Kidney capillary endothelial cell (primary cell): ENCODE measurements at regions not wholly inside any gene's neighbourhood (a gene's known extent, or its start where the extent isn't known, plus 50 kb on each side); places are given as distances from the start of the nearest gene placed in this dataset.
"Not testable (repeated sequence)": the region's sequence is repeated elsewhere in the genome, so short reads cannot be mapped to it uniquely, and the experiment has no call there.

Experiments used
- DNase-seq: peaks from one replicate; pipeline ENCODE4 v3.0.0-alpha.2; 2018; ENCODE audit warnings: low spot score

GRCh38 chr3:153615863-153616262 is 453.8 kb downstream of the RAP2B start:
- DNase-seq, result no peak

GRCh38 chr3:153617463-153617862 is 455.4 kb downstream of the RAP2B start:
- DNase-seq, result no peak

- DNase-seq, result no peak
Measured at GRCh38 chr3:153618176-153618575, 456.1 kb downstream of the RAP2B start.

GRCh38 chr3:153619268-153619667 is 457.2 kb downstream of the RAP2B start:
- no peak for DNase-seq

GRCh38 chr3:153621953-153622352 is 459.9 kb downstream of the RAP2B start:
- no peak for DNase-seq

GRCh38 chr3:153623834-153624233 is 461.8 kb downstream of the RAP2B start:
- no peak for DNase-seq

GRCh38 chr3:153624310-153625030 is 462.4 kb downstream of the RAP2B start:
- no peak for DNase-seq

GRCh38 chr3:153625506-153625905 is 463.5 kb downstream of the RAP2B start:
- DNase-seq, result no peak

GRCh38 chr3:153626158-153626557 is 464.1 kb downstream of the RAP2B start:
- no peak for DNase-seq

- DNase-seq, result peak; percentile 96
Measured at GRCh38 chr3:153628591-153628990, 466.6 kb downstream of the RAP2B start.

- DNase-seq, result no peak
Measured at GRCh38 chr3:153629148-153629547, 467.1 kb downstream of the RAP2B start.

GRCh38 chr3:153631102-153631501 is 469.1 kb downstream of the RAP2B start:
- no peak for DNase-seq

GRCh38 chr3:153631664-153632063 is 469.6 kb downstream of the RAP2B start:
- DNase-seq, result no peak

GRCh38 chr3:153633407-153633806 is 471.4 kb downstream of the RAP2B start:
- no peak for DNase-seq

GRCh38 chr3:153634683-153635082 is 472.7 kb downstream of the RAP2B start:
- DNase-seq, result no peak

GRCh38 chr3:153639631-153640030 is 477.6 kb downstream of the RAP2B start:
- no peak for DNase-seq

- DNase-seq, result no peak
Measured at GRCh38 chr3:153640689-153641665, 479.0 kb downstream of the RAP2B start.

- not testable (repeated sequence) for DNase-seq
Measured at GRCh38 chr3:153642576-153642975, 478.6 kb upstream of the ARHGEF26 start.

- not testable (repeated sequence) for DNase-seq
Measured at GRCh38 chr3:153643471-153643870, 477.7 kb upstream of the ARHGEF26 start.

GRCh38 chr3:153649286-153649839 is 471.8 kb upstream of the ARHGEF26 start:
- no peak for DNase-seq

- no peak for DNase-seq
Measured at GRCh38 chr3:153652076-153652475, 469.1 kb upstream of the ARHGEF26 start.

- DNase-seq, result no peak
Measured at GRCh38 chr3:153657046-153657445, 464.1 kb upstream of the ARHGEF26 start.

GRCh38 chr3:153657461-153657860 is 463.7 kb upstream of the ARHGEF26 start:
- DNase-seq, result no peak
